HepG2 (cell line): ENCODE measurements at regions not wholly inside any gene's neighbourhood (a gene's known extent, or its start where the extent isn't known, plus 50 kb on each side); places are given as distances from the start of the nearest gene placed in this dataset.
A peak's percentile ranks its signal among the peaks of the same experiment; 100 is the strongest.

ENCODE experiments used
- AHR ChIP-seq: IDR thresholded peaks from 2 replicates; pipeline ENCODE4 v1.6.1; 2018; ENCODE audit warnings: missing genetic modification reagents, missing compliant biosample characterization
- ATAD3A ChIP-seq: sonication (generic); formaldehyde crosslinking; IDR thresholded peaks from 2 replicates; pipeline ENCODE4 v1.4.0; 2020; ENCODE audit warnings: missing genetic modification reagents
- ATF1 ChIP-seq: IDR thresholded peaks from 2 replicates; pipeline ENCODE4 v1.6.1; 2016; ENCODE audit warnings: mild to moderate bottlenecking, control low read depth
- ATM ChIP-seq: fragments of 450-650 bp; IDR thresholded peaks from 2 replicates; pipeline ENCODE4 v1.7.1; 2017; ENCODE audit warnings: mild to moderate bottlenecking, borderline replicate concordance
- BRCA1 ChIP-seq: sonication (generic); formaldehyde crosslinking; IDR thresholded peaks from 2 replicates; pipeline ENCODE4 v1.4.0; 2020; ENCODE audit warnings: missing genetic modification reagents
- HNF4G ChIP-seq, 2 experiments: sonication (generic) in 1 of 2; formaldehyde crosslinking in 1 of 2; IDR thresholded peaks; 2 replicates each; pipeline versions ENCODE4 v1.4.0 to v1.6.1; 2011 to 2020; ENCODE audit warnings: borderline replicate concordance in 2 of 2, low read depth in 2 of 2, mild to moderate bottlenecking in 2 of 2, low read length in 1 of 2, missing genetic modification reagents in 1 of 2, moderate library complexity in 1 of 2
- HOXA9 ChIP-seq: sonication (generic); formaldehyde crosslinking; IDR thresholded peaks from 2 replicates; pipeline ENCODE4 v1.8.1; 2022; ENCODE audit warnings: missing genetic modification reagents, mild to moderate bottlenecking, moderate library complexity, borderline replicate concordance
- IRF2 ChIP-seq: IDR thresholded peaks from 2 replicates; pipeline ENCODE4 v1.6.1; 2018; ENCODE audit warnings: missing genetic modification reagents, missing compliant biosample characterization
- MLXIP ChIP-seq: sonication (generic); formaldehyde crosslinking; IDR thresholded peaks from 2 replicates; pipeline ENCODE4 v1.9.0; 2021; ENCODE audit warnings: missing genetic modification reagents, borderline replicate concordance
- ONECUT2 ChIP-seq: sonication (generic); formaldehyde crosslinking; IDR thresholded peaks from 2 replicates; pipeline ENCODE4 v1.4.0; 2020; ENCODE audit warnings: missing genetic modification reagents
- PATZ1 ChIP-seq: sonication (generic); formaldehyde crosslinking; IDR thresholded peaks from 2 replicates; pipeline ENCODE4 v1.4.0; 2020; ENCODE audit warnings: missing genetic modification reagents
- PCBP1 ChIP-seq: fragments of 200-400 bp; formaldehyde crosslinking; IDR thresholded peaks from 2 replicates; pipeline ENCODE4 v1.6.1; 2017; ENCODE audit warnings: mild to moderate bottlenecking, low read depth, low read length, borderline replicate concordance
- RFX5 ChIP-seq: IDR thresholded peaks from 2 replicates; pipeline ENCODE4 v1.6.1; 2011; ENCODE audit warnings: low read depth, low read length, improper control_type of control experiment
- SRF ChIP-seq: IDR thresholded peaks from 2 replicates; pipeline ENCODE4 v1.6.1; 2011; ENCODE audit warnings: mild to moderate bottlenecking, low read depth, low read length, moderate library complexity
- ZBTB20 ChIP-seq: sonication (generic); formaldehyde crosslinking; IDR thresholded peaks from 2 replicates; pipeline ENCODE4 v1.8.1; 2023; ENCODE audit warnings: missing genetic modification reagents, low read depth, mild to moderate bottlenecking, borderline replicate concordance
- ZNF10 ChIP-seq: sonication (generic); formaldehyde crosslinking; IDR thresholded peaks from 2 replicates; pipeline ENCODE4 v1.4.0; 2020; ENCODE audit warnings: mild to moderate bottlenecking, low read depth, missing genetic modification reagents, borderline replicate concordance
- ZNF225 ChIP-seq: sonication (generic); formaldehyde crosslinking; IDR thresholded peaks from 2 replicates; pipeline ENCODE4 v1.4.0; 2020; ENCODE audit warnings: mild to moderate bottlenecking, missing genetic modification reagents
- ZNF281 ChIP-seq: sonication (generic); formaldehyde crosslinking; IDR thresholded peaks from 2 replicates; pipeline ENCODE4 v1.4.0; 2020; ENCODE audit warnings: missing genetic modification reagents, borderline replicate concordance
- ZNF382 ChIP-seq: sonication (generic); formaldehyde crosslinking; IDR thresholded peaks from 2 replicates; pipeline ENCODE4 v1.5.0; 2020; ENCODE audit warnings: missing genetic modification reagents, mild to moderate bottlenecking, borderline replicate concordance
- ZNF432 ChIP-seq: sonication (generic); formaldehyde crosslinking; IDR thresholded peaks from 2 replicates; pipeline ENCODE4 v1.5.0; 2020; ENCODE audit warnings: missing genetic modification reagents, mild to moderate bottlenecking, borderline replicate concordance
- ZNF451 ChIP-seq: sonication (generic); formaldehyde crosslinking; IDR thresholded peaks from 2 replicates; pipeline ENCODE4 v1.5.0; 2020; ENCODE audit warnings: mild to moderate bottlenecking, missing genetic modification reagents
- ZNF644 ChIP-seq: IDR thresholded peaks from 2 replicates; pipeline ENCODE4 v1.6.1; 2016; ENCODE audit warnings: low read depth

GRCh38 chr5:110346893-110347358 lies 379.5 kb downstream of the TMEM232 start (continued):
- TF ChIP-seq PATZ1 (0 out of 2 replicates have a peak, but pooled peaks have one; percentile 23), ZNF10 (CRISPR knock-in tag) (no peak), MLXIP (CRISPR knock-in tag) (no peak), ZNF281 (CRISPR knock-in tag) (peak; percentile 73; the same call in 1 of the 2 replicates), PCBP1 (no peak), ZNF432 (CRISPR knock-in tag) (no peak), BRCA1 (CRISPR knock-in tag) (no peak), RFX5 (no peak), ONECUT2 (CRISPR knock-in tag) (peak; percentile 54; the same call in 1 of the 2 replicates), ATAD3A (CRISPR knock-in tag) (no peak), ZNF225 (CRISPR knock-in tag) (no peak), HNF4G (IDR thresholded peaks at IDR 0.05; ENCODE audit: borderline replicate concordance, low read depth, low read length) (peak; percentile 97), HNF4G (CRISPR knock-in tag; IDR thresholded peaks at IDR 0.05; ENCODE audit: borderline replicate concordance, low read depth) (peak; percentile 87; the same call in 1 of the 2 replicates), ZNF644 (CRISPR knock-in tag) (peak; percentile 100), ATM (no peak), ZNF451 (CRISPR knock-in tag) (no peak), HOXA9 (CRISPR knock-in tag) (no peak), ATF1 (0 out of 2 replicates have a peak, but pooled peaks have one; percentile 29), AHR (CRISPR knock-in tag) (no peak), IRF2 (CRISPR knock-in tag) (peak; percentile 88; the same call in 1 of the 2 replicates), ZNF382 (CRISPR knock-in tag) (no peak), ZBTB20 (peak; percentile 63; the same call in 1 of the 2 replicates), SRF (no peak)
